Breast epithelium (tissue), 3 donors: ENCODE measurements at regions not wholly inside any gene's neighbourhood (a gene's known extent, or its start where the extent isn't known, plus 50 kb on each side); places are given as distances from the start of the nearest gene placed in this dataset.

Experiments
- CTCF ChIP-seq, 3 donors: fragments of 450-650 bp; IDR thresholded peaks; one replicate each; pipeline ENCODE4 v1.5.1; 2016 to 2017; ENCODE audit warnings: antibody characterized with exemption in 3 of 3, mild to moderate bottlenecking in 3 of 3, moderate library complexity in 3 of 3
- POLR2A ChIP-seq: fragments of 450-650 bp; IDR thresholded peaks from one replicate; pipeline ENCODE4 v1.6.1; 2016; ENCODE audit warnings: antibody characterized with exemption, mild to moderate bottlenecking, moderate library complexity
- POLR2AphosphoS5 ChIP-seq, 3 donors: sonication (generic); formaldehyde crosslinking; IDR thresholded peaks; one replicate each; pipeline ENCODE4 v1.6.1; 2017; ENCODE audit warnings: antibody characterized with exemption in 3 of 3

DNA sequence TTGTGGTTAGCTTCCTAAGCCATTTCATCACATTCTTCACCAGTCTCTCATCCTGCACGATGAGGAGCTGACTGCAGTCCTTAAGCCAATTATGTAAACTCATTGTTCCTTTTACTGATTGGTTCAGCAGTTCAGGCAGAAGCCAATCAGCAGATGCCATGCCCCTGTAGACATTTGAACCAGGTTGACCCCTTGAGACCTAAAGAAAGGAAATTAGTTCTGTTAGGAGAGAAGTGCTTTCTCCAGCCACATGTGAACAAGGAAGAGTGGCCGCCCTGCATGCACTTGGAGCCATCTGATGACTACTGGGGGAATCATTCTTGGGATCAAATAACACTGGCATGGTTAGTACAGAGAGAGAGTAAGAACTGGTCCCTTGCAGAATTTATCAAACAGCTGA, 535.2 kb upstream of the ID4 start:
- TF ChIP-seq POLR2AphosphoS5 (IDR thresholded peaks at IDR 0.05) (no peak), CTCF (IDR thresholded peaks at IDR 0.05) (no peak), POLR2A (no peak)
